HG03378 (cell line): ENCODE measurements at regions not wholly inside any gene's neighbourhood (a gene's known extent, or its start where the extent isn't known, plus 50 kb on each side); places are given as distances from the start of the nearest gene placed in this dataset.

Source experiments
- ATAC-seq: cut with Tn5 transposase; IDR thresholded peaks from one replicate; pipeline ENCODE4 v1.9.1; 2021; ENCODE audit warnings: mild to moderate bottlenecking, moderate library complexity; ENCODE audit not compliant: unreplicated experiment

- no peak for ATAC-seq
These were observed 102.8 kb downstream of the FOXL1 start for GRCh38 chr16:86681031-86681756.

- ATAC-seq: no peak
These were observed 103.4 kb downstream of the FOXL1 start for GRCh38 chr16:86681757-86682106.

GRCh38 chr16:86682219-86682904 lies 104.0 kb downstream of the FOXL1 start:
- ATAC-seq: no peak

GRCh38 chr16:86683441-86684194 lies 105.3 kb downstream of the FOXL1 start:
- no peak for ATAC-seq

GRCh38 chr16:86685076-86685475 lies 106.7 kb downstream of the FOXL1 start:
- no peak for ATAC-seq

- no peak for ATAC-seq
These were observed 112.6 kb downstream of the FOXL1 start for GRCh38 chr16:86690970-86691369.

- no peak for ATAC-seq
These were observed 114.1 kb downstream of the FOXL1 start for GRCh38 chr16:86692426-86692825.

GRCh38 chr16:86693033-86693432 lies 114.7 kb downstream of the FOXL1 start:
- ATAC-seq: no peak

- no peak for ATAC-seq
These were observed 119.4 kb downstream of the FOXL1 start for GRCh38 chr16:86697715-86698114.

GRCh38 chr16:86700046-86700945 lies 121.9 kb downstream of the FOXL1 start:
- no peak for ATAC-seq

GRCh38 chr16:86701286-86701975 lies 123.1 kb downstream of the FOXL1 start:
- no peak for ATAC-seq

GRCh38 chr16:86702824-86703588 lies 124.7 kb downstream of the FOXL1 start:
- ATAC-seq: no peak

- ATAC-seq: no peak
These were observed 126.2 kb downstream of the FOXL1 start for GRCh38 chr16:86704516-86704915.

GRCh38 chr16:86706726-86707125 lies 128.4 kb downstream of the FOXL1 start:
- ATAC-seq: no peak

GRCh38 chr16:86707171-86707570 lies 128.8 kb downstream of the FOXL1 start:
- no peak for ATAC-seq

GRCh38 chr16:86707581-86707980 lies 129.2 kb downstream of the FOXL1 start:
- ATAC-seq: no peak

GRCh38 chr16:86708431-86708830 lies 130.1 kb downstream of the FOXL1 start:
- no peak for ATAC-seq

- no peak for ATAC-seq
These were observed 130.8 kb downstream of the FOXL1 start for GRCh38 chr16:86709103-86709502.

GRCh38 chr16:86709902-86710601 lies 131.7 kb downstream of the FOXL1 start:
- no peak for ATAC-seq
